ENCODE measurements at regions not wholly inside any gene's neighbourhood (a gene's known extent, or its start where the extent isn't known, plus 50 kb on each side); places are given as distances from the start of the nearest gene placed in this dataset.

- DNase-seq = no peak
These were observed 935.4 kb upstream of the TENM3 start for GRCh38 chr4:181307824-181308223.

DNA sequence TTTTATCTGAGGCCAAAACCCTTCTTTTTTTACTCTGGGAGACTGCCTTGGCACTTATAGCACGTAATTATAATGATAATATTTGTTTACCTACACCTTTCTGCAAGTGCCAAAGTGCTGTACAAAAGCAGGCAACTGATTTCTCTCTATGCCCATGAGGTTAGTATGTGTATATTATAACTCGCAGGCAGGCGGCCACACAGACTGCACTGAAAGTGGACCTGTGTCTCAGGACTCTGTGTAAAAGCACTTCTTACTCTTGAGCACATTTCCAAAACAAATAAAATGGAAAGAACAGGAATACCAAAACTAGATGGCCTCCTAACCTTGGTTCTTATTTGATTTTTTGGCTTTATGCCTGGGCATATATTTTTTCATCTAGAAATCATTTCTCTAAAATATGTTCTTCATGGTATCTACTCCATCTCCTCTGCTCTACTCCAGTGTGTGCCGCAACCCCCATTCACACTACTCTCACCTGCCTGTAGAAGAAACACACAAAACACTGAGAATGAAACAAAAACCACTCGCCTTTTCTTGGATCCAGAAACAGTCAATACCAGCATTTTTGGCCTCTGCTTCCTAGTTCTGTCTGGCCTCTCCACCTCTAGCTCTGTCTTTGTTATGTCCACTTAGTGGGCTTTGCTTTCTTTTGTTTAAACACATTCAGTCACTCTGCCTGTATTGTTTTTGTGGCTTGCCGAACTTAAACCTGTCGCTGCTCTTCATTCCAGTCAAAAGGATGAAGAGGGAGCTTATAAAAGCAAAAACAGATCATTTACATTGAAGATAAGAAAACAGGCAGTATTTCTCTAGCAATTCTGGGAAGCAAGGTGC, 934.5 kb upstream of the TENM3 start:
- no peak for DNase-seq

DNA sequence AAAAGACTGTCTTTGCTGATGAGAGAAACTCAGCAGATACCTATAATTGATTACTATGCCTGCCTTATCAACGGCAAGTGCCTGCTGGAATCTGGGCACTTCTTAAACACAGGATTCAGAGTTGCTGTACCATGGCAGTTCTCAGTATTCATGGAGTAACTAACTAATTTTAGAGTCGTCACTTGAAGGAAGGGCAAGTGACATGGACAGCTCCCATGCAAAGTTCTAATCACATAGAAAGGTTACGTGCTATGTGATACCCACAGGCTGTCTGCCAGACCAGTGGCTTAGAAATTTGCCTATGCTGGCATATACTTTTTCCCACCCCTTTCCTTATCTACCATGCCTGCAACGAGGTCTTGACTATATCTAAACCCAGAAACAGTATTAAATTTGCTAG, 931.1 kb upstream of the TENM3 start:
- DNase-seq = no peak

GRCh38 chr4:181319629-181320028, 923.6 kb upstream of the TENM3 start:
- no peak for DNase-seq

DNA sequence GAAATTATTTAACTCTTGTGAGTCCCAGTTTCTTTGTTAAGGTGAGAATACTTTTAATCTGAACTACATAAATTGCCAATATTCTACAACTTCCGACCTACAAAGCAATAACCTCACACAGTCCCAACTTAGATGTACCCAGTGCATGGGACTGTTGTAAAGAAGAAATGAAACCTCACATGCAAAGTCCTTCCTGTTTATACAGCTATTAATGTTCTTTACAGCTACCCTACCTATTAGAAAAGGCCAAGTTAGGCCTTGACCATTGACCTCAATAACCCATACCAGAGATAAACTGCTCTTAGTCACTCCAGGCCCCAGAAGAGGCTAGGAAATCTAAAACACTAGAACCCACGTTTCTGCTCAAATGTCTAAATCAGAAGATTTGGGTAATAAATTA, 920.1 kb upstream of the TENM3 start:
- no peak for DNase-seq

GRCh38 chr4:181330654-181331201, 912.5 kb upstream of the TENM3 start:
- no peak for DNase-seq

GRCh38 chr4:181331214-181331613, 912.0 kb upstream of the TENM3 start:
- DNase-seq = no peak

GRCh38 chr4:181345931-181346330, 897.3 kb upstream of the TENM3 start:
- no peak for DNase-seq

DNA sequence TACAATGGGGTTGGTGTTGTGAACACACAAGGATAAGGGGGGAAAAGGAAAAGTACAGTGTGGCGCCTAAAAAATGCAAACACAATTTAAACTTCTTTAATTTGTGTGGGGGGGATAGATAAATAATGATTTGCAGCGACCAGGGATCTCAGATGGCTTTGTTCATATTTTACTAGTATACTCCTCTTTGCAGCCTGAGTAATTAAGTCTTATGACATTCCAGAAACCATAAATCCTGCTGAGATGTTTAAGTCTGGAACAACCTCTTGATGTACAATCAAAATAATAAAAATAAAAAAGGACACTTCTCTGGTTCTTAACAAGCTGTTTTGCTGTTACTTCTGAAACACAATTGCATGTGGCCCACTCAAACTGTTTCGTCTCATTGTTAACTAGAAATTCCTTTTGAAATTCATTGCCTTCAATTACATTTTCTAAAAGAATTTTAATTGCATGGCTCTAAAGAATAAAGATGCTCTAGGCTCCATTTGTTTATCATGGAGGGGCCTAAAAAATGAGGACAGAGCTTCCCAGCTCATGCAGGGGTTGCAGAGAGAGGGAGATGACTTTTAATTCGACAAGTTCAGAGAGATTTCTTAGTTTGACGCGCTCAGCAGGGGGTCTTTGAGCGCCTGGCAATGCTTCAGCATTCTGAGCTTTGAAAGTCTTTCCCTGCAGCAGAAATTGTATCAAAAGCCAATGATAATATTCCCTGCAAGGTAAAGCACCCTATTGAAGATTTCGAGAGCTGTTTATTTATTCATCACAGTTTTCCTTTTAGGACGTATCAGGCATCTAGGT, 892.4 kb upstream of the TENM3 start:
- DNase-seq = no peak

- DNase-seq = no peak
These were observed 878.7 kb upstream of the TENM3 start for GRCh38 chr4:181364504-181364903.

- no peak for DNase-seq
These were observed 877.5 kb upstream of the TENM3 start for GRCh38 chr4:181365671-181366070.

DNA sequence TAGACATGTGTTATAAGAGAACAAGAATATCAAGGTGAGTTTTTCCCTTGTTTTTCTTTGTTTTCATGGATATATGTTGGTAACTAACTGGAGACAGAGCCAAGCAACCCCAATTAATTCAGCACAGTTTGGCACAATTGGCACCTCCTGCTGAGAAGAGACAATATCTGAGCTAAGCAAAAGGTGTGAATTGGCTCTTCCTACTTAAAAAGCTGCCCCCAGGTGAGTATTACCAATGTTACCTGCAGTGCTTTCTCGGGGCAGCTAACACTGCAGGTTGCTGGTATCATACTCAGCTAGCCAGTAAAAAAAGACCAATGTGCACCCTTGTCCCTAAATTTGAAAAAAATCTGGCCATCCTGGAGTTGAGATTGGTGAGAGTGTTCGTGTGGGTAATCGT, 871.2 kb upstream of the TENM3 start:
- no peak for DNase-seq

- DNase-seq = no peak
These were observed 867.1 kb upstream of the TENM3 start for GRCh38 chr4:181376058-181376457.

DNA sequence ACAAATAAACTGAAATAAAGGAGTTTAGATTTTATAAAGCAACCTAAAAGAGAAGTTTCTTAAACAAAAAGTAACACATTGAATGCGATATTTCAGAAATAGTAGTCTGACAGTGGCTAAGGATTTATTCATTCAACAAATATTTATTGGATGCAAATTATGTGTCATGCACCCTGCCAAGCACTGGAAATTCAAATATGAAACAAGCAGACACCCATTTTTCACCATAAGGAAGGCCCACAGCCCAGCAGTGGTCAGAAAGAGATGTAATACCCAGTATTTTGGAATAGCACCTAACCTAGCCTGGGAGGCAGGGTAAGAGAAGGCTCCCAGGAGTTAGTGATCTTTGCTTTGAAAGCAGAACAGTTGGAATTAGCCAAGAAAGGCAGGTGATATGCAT, 855.1 kb upstream of the TENM3 start:
- DNase-seq = no peak

GRCh38 chr4:181416966-181417365, 826.2 kb upstream of the TENM3 start:
- DNase-seq = no peak

- DNase-seq = no peak
These were observed 824.7 kb upstream of the TENM3 start for GRCh38 chr4:181418496-181418895.

DNA sequence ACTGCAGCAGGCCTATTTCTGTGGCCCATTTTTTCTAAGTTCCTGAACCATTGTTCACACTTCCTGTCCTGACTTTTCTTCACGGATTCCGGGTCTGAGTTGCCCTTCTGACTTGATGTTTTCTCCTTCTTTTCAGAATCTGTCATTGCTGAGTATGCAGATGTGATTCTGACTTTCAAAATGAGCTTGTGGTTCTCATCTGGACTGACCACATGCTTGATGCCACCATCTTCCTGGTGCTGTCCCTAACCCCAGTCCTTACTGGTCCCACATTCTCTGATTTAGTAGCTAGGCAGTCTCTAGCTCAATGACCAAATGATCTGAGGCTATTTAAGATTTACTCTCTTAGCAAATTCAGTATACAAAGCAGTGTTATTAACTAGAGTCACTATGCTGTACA, 822.3 kb upstream of the TENM3 start:
- no peak for DNase-seq

DNA sequence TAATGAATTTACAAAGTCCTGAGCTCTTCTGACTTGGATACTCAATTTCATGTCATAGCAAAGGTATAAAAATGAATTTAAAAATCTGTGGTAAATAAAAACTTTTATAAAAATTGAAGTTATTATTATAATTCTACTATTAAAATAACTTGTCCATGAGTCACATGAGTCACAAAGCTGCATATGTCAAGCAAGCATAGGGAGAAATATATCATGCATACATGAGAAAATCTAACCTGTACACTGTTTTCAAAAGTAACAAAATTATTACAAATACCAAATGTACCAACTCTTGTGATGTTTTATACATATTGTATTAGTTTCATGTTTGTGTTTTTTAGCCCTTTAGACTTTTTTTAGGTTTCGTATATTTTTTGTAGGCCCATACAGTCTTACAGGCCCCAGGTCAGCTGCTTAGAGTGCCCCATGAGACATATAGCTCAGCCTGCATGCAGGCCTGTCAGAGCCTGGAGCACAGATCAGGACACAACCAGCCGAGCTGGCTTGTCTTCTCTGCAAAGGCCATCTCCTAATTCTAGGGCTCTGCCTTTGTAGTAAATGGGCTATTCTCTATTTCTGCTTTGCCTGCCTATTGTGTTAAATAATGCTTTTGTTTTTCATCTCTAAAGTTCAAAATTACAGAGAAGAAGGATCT, 818.7 kb upstream of the TENM3 start:
- no peak for DNase-seq

DNA sequence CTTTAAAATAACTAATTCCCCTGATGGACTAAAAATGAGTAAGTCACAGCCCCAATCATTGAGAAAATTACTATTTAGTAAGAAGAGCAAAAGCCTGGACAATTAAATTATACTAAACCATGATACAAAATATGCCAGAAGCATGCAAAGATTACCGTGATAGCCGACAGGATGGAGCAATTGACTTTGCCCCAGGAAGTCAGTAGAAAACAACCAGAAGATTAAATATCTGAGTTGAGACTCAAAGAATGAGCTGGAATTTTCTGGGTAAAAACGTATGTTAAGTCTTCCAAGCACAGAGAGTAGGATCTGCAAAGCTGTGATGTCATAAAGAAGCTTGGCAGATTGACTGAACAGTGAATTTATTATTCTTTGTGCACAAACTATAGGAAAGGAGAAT, 816.1 kb upstream of the TENM3 start:
- DNase-seq = no peak

GRCh38 chr4:181431006-181431405, 812.2 kb upstream of the TENM3 start:
- no peak for DNase-seq

- DNase-seq = no peak
These were observed 811.5 kb upstream of the TENM3 start for GRCh38 chr4:181431661-181432060.

GRCh38 chr4:181432335-181432734, 810.9 kb upstream of the TENM3 start:
- DNase-seq = no peak

All from hypothalamus (tissue), 51 donors.